ENCODE measurements at regions not wholly inside any gene's neighbourhood (a gene's known extent, or its start where the extent isn't known, plus 50 kb on each side); places are given as distances from the start of the nearest gene placed in this dataset.
"Not testable (repeated sequence)": the region's sequence is repeated elsewhere in the genome, so short reads cannot be mapped to it uniquely, and the experiment has no call there.

GRCh38 chr7:81268551-81268950 is 349.7 kb upstream of the SEMA3C start:
- no peak for DNase-seq

- DNase-seq, result no peak
These were observed 348.7 kb upstream of the SEMA3C start for GRCh38 chr7:81267508-81267907.

- no peak for DNase-seq
These were observed 345.3 kb upstream of the SEMA3C start for GRCh38 chr7:81264116-81264515.

GRCh38 chr7:81260152-81260551 is 341.3 kb upstream of the SEMA3C start:
- no peak for DNase-seq

GRCh38 chr7:81256991-81257390 is 338.1 kb upstream of the SEMA3C start:
- DNase-seq, result no peak

- no peak for DNase-seq
These were observed 329.6 kb upstream of the SEMA3C start for GRCh38 chr7:81248420-81248819.

GRCh38 chr7:81247364-81247763 is 328.5 kb upstream of the SEMA3C start:
- DNase-seq, result not testable (repeated sequence)

GRCh38 chr7:81245353-81245752 is 326.5 kb upstream of the SEMA3C start:
- DNase-seq, result no peak

- DNase-seq, result no peak
These were observed 325.4 kb upstream of the SEMA3C start for GRCh38 chr7:81244224-81244623.

- DNase-seq, result no peak
These were observed 317.7 kb upstream of the SEMA3C start for GRCh38 chr7:81236560-81236959.

- DNase-seq, result no peak
These were observed 317.1 kb upstream of the SEMA3C start for GRCh38 chr7:81235997-81236396.

- no peak for DNase-seq
These were observed 316.0 kb upstream of the SEMA3C start for GRCh38 chr7:81234896-81235295.

- no peak for DNase-seq
These were observed 314.5 kb upstream of the SEMA3C start for GRCh38 chr7:81233208-81233940.

- DNase-seq, result no peak
These were observed 313.4 kb upstream of the SEMA3C start for GRCh38 chr7:81232084-81232799.

- no peak for DNase-seq
These were observed 312.5 kb upstream of the SEMA3C start for GRCh38 chr7:81231301-81231838.

- DNase-seq, result no peak
These were observed 307.4 kb upstream of the SEMA3C start for GRCh38 chr7:81226234-81226633.

- DNase-seq, result not testable (repeated sequence)
These were observed 303.8 kb upstream of the SEMA3C start for GRCh38 chr7:81222692-81223091.

- DNase-seq, result no peak
These were observed 302.8 kb upstream of the SEMA3C start for GRCh38 chr7:81221527-81222217.

- no peak for DNase-seq
These were observed 299.7 kb upstream of the SEMA3C start for GRCh38 chr7:81218480-81219106.

- DNase-seq, result no peak
These were observed 294.5 kb upstream of the SEMA3C start for GRCh38 chr7:81213394-81213793.

- no peak for DNase-seq
These were observed 293.1 kb upstream of the SEMA3C start for GRCh38 chr7:81211934-81212320.

GRCh38 chr7:81211204-81211933 is 292.5 kb upstream of the SEMA3C start:
- no peak for DNase-seq
